ENCODE measurements at regions not wholly inside any gene's neighbourhood (a gene's known extent, or its start where the extent isn't known, plus 50 kb on each side); places are given as distances from the start of the nearest gene placed in this dataset.

- DNase-seq (ENCODE audit: low spot score) = no peak
Measured at GRCh38 chr17:77444984-77445759, 304.4 kb downstream of the SEC14L1 start.

GRCh38 chr17:77445760-77446532 lies 305.2 kb downstream of the SEC14L1 start:
- DNase-seq (ENCODE audit: low spot score) = no peak

GRCh38 chr17:77446940-77447634 lies 306.3 kb downstream of the SEC14L1 start:
- DNase-seq (ENCODE audit: low spot score) = no peak

- no peak for DNase-seq (ENCODE audit: low spot score)
Measured at GRCh38 chr17:77449373-77449907, 308.7 kb downstream of the SEC14L1 start.

GRCh38 chr17:77449908-77450741 lies 309.4 kb downstream of the SEC14L1 start:
- no peak for DNase-seq (ENCODE audit: low spot score)

- no peak for DNase-seq (ENCODE audit: low spot score)
Measured at GRCh38 chr17:77450742-77451244, 310.0 kb downstream of the SEC14L1 start.

- DNase-seq (ENCODE audit: low spot score) = no peak
Measured at GRCh38 chr17:77451245-77451893, 310.6 kb downstream of the SEC14L1 start.

- DNase-seq (ENCODE audit: low spot score) = no peak
Measured at GRCh38 chr17:77451894-77452852, 311.4 kb downstream of the SEC14L1 start.

GRCh38 chr17:77453613-77454241 lies 313.0 kb downstream of the SEC14L1 start:
- no peak for DNase-seq (ENCODE audit: low spot score)

GRCh38 chr17:77454242-77455095 lies 313.7 kb downstream of the SEC14L1 start:
- DNase-seq (ENCODE audit: low spot score) = no peak

GRCh38 chr17:77455111-77455890 lies 314.5 kb downstream of the SEC14L1 start:
- DNase-seq (ENCODE audit: low spot score) = no peak

GRCh38 chr17:77455891-77456260 lies 315.1 kb downstream of the SEC14L1 start:
- no peak for DNase-seq (ENCODE audit: low spot score)

GRCh38 chr17:77456271-77456950 lies 315.6 kb downstream of the SEC14L1 start:
- DNase-seq (ENCODE audit: low spot score) = no peak

- no peak for DNase-seq (ENCODE audit: low spot score)
Measured at GRCh38 chr17:77456951-77457548, 316.3 kb downstream of the SEC14L1 start.

- no peak for DNase-seq (ENCODE audit: low spot score)
Measured at GRCh38 chr17:77457572-77458201, 316.9 kb downstream of the SEC14L1 start.

Measured in left forelimb (tissue), 1 donor.